SIG-M5 treated with dmso at 0.1 percent for 504 hours (cell line): ENCODE measurements at regions not wholly inside any gene's neighbourhood (a gene's known extent, or its start where the extent isn't known, plus 50 kb on each side); places are given as distances from the start of the nearest gene placed in this dataset.
"Not testable (repeated sequence)": the region's sequence is repeated elsewhere in the genome, so short reads cannot be mapped to it uniquely, and the experiment has no call there.

ENCODE experiments used
- DNase-seq: peaks from one replicate; lab custom pipeline; 2025; ENCODE audit not compliant: unreplicated experiment; lab: John Stamatoyannopoulos, UW

DNA sequence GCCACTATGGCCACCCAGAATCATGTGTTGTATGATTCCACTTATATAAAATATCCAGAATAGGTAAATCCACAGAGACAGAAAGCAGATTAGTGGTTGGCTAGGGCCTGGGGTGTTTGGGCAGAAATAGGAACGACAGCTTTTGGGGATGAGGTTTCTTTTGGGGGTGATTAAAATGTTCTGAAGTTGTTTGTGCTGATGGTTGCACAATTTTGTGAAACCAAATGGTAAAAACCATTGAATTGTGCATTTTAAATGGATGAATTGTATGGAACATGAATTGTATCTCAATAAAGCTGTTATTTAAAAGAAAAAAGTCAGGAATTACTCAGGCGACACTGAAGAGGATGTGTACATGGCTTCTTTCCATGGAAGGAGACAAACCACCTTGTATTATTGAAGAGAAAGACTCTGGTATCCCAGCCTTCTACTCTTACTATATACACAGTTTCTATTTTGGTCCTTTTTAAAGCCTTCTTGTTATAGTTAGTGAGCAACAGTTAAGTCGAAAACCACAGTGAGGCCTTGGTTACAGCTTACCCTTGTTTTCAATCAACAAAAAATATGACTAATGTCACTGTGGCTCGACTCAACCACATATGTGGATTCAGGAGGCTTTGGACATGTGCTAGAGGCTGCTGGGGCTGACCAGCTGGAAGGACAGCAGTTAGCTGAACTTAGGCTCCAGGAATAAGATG is 57.1 kb upstream of the KMT2E start:
- peak; percentile 77 for DNase-seq

DNA sequence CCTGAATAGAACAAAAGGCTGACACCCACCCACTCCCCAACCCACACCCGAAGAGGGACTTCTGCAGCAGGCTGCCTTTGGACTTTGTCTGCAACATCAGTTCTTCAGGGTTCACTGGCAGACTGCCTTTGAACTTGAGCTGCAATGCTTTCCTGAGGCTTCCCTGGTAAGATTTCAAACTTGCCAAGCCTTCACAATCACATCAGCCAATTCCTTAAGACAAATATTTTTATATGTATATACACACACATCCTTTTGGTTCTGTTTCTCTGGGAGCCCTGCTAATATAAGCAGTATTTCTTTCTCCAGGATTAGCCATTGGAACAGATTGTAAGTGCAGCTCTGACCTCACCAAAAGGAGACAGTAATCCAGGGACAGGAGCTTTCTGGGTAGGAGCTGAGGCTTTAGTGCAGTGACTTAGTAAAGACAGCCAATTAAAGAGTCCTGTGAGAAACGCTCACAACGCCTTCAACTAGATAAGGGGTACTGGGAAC is 55.6 kb upstream of the KMT2E start:
- no peak for DNase-seq

DNA sequence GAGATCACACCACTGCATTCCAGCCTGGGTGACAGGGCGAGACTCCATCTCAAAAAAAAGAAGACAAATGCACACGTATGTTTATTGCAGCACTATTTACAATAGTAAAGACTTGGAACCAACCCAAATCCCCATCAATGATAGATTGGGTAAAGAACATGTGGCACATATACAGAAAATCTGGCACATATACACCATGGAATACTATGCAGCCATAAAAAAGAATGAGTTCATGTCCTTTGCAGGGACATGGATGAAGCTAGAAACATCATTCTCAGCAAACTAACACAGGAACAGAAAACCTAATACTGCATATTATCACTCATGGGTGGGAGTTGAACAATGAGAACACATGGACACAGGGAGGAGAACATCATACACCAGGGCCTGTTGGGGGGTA is 54.5 kb upstream of the KMT2E start:
- not testable (repeated sequence) for DNase-seq

DNA sequence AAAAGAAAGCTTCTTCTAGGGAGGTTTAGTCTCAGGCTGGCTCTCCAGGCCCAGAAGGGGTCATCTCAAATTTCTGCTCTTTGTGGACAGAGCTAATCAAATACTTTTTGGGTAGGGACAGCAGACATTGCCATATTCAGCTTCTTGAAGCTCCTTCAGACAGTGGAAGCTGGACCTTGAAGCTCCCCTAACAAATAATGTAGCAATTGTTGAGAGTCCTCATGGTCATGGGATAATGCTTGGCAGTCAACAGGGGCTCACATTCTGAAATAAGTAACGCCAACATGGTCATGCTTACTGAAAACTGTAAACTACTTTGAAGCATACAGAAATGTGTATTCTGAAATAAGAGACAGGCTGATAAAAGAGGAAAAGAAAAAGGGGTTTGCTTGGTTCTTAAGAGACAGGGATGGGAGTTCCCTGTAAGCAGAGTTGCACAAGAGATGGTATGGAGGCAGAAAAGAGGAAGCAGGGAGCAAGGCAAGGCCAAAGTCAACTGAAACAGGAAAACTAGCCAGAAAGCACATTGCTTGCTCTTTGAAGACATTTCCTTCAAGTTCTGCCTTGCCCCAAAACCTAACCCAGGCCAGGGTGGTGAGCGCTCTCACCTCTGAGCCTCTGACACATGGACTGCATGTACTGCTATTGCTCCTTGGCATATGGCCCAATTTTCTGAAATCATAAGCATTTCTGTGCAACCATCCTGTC is 53.1 kb upstream of the KMT2E start:
- DNase-seq, result peak; percentile 98

DNA sequence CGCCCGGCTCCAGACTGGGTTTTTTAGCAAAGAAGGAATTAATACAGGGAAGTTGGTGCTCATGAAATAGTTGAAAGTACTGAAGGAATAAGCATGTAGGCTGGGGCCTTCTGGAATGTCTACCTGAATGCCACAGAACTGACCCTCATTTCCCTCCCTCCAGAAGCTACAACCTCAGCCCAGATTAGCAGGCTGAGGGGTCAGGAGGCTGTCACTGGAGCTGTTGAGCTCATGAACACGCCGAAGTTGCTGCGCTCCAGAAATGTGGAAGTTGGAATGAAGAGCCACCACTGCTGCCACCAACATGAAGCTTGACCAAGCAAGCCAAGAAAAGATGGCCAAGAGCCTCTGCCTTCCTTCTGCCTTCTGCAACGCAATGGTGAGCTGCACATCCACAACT is 52.2 kb upstream of the KMT2E start:
- no peak for DNase-seq

DNA sequence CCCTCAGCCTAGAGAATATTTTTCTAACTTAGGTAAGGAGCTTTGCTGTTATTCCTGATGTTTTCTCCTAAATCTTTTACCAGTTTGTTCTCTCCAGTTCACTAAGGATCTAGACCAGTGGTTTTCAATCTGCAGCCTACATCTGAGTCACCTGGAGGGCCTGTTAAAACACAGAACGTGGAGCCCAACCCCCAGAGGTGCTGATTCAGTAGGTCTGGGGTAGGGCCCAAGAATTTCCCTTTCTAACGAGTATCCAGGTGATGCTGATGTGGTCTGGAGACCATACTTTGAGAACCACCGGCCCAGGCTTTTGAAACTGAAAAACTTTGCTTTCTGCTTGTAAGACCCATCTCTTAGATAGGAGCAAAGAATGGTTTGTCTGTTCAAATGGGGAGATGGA is 51.2 kb upstream of the KMT2E start:
- no peak for DNase-seq

DNA sequence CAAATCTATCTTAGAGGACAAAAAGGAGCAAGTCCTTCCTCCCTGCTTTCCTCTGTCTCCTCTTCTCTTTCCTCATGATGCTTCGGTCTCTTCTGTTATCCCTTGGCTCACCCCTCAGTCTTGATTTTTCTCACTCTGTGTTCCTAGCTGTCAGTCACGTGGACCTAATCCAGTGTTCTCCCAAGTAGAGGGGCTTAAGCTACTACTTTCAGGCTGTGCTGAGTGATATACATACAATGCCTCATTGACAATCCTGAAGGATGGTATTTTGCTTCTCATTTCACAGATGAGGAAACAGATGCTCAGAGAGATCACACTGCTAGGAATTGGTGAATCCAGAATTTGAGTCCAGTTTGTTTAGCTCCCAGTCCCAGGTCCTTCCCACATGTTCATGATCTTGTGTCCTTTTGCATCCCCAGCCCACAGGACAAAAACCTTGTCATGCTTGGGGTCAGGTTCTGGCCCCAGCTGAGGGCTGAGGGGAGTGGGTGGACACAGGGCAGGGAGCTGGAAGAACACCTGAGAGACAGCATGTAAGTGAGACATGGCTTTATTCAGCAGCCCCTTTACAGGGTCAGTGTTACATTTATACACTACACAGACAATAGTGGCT is 50.5 kb upstream of the KMT2E start:
- DNase-seq, result no peak

DNA sequence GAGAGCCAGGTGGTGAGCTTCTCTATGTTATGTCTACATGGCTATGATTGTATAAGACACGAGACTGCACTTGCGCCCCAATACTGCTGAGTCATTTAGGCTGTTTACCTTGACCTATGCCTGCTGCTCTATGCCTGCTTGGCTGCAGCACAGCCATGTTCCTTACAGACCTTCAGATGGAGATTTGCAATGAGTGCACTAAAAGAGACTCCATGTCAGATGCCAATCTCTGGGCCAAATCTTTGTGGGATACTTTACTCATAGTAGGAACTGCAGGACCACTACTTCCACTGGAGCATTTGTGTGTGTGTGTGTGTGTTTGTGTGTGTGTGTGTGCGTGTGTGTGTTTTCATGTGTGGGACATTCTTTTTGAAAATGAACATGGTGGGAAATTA is 50.0 kb upstream of the KMT2E start:
- DNase-seq, result no peak
